Choroid plexus epithelial cell (primary cell): ENCODE measurements at regions not wholly inside any gene's neighbourhood (a gene's known extent, or its start where the extent isn't known, plus 50 kb on each side); places are given as distances from the start of the nearest gene placed in this dataset.

ENCODE experiments used
- DNase-seq: peaks from one replicate; pipeline ENCODE4 v3.0.0-alpha.2; 2010; ENCODE audit warnings: low read depth
- H3K4me3 ChIP-seq: 2 replicates; pipeline ENCODE4 v1.5.1; 2011; ENCODE audit warnings: low read depth, mild to moderate bottlenecking, control low read depth, low read length, moderate library complexity
- CTCF ChIP-seq: conservative IDR thresholded peaks from 2 replicates; pipeline ENCODE4 v1.5.1; 2011; ENCODE audit warnings: low read depth, mild to moderate bottlenecking, control low read depth, inconsistent platforms, low read length, moderate library complexity

DNA sequence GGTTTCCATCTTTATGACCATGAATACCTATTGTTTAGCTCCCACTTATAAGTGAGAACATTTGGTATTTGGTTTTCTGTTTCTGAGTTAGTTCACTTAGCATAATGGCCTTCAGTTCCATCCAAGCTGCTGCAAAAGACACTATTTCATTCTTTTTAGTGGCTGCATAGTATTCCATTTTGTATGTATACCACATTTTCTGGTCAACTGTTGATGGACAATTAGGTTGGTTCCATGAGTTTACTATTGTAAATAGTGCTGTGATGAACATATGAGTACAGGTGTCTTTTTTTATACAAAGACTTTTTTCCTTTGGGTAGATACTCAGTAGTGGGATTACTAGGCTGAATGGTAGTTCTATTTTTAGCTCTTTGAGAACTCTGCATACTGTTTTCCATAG, 87.8 kb upstream of the GOT2 start:
- no peak overlapping the region for H3K4me3 ChIP-seq
- DNase-seq = no peak
- no peak for TF ChIP-seq CTCF

DNA sequence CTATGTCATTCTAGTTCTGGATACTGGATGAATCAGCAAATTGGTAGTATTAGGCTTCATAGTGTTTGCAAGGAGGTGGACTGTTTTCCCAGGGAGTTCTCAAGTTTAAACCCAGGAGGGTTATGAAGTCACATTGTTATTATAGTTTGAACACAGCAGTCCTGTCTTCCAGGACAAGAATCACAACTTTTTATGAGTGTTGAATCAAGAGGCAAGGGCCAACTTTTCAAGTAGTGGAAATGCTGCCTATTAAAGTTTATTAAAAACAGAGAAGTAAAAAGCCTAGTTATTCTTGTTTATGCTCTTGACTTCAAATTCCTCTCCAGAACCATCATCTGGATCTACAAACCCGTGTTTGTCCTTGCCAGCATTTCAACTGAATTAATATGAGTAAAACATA, 86.3 kb upstream of the GOT2 start:
- H3K4me3 ChIP-seq = no peak overlapping the region
- DNase-seq = no peak
- TF ChIP-seq CTCF = no peak

DNA sequence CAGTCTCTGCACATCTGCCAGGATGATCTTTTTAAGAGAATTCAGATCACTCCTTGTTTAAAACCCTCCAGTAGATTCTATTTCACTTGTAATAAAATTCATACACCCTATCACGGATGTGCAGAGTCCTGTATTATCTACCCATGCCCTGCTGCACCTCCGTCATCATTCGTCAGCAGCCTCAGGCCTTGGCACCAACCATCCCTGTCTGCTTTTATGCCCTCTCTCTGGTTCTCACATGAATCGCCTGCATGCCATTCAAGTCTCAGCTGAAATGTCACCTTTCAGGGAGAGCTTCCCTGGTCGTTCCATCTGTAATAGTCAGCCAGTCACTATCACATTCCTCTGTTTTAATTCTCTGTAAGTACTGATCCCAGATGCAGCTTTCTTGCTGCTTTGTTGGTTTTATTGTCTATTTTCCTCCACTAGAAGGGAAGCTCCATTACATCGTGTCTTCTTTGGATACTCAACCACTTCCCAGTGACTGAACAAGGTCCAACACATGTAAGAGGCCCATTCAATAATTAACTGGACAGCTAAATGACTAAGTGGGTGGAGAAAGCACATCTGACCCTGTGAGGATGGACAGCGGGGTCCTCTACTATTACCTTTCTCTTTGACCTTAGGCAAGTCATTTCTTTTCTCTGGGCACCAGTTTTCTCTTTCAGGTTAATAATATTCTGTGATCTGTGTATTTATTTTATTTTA, 81.2 kb upstream of the GOT2 start:
- no peak for TF ChIP-seq CTCF
- no peak for DNase-seq
- no peak overlapping the region for H3K4me3 ChIP-seq

DNA sequence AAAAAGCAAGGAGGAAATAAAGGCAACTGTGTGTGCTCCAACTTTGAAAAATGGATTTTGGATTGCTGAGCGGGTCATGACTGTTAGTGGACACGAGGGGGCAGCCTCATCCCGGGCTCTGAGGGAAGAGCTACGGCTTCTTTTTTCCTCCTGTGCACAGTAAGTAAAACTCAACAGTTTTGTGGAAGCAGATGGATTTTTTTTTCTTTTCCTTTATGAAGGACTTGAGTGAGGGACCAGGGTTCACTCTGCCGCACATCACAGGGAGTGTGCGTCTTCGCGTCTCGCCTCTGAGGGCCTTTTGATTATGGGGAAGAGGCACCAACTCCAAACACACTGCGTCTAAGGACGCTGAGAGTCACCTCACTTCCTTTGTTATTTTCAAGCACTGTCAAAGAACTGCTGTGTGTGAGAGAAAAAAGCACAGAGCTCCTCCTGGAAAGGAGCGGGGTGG, 80.3 kb upstream of the GOT2 start:
- DNase-seq = peak; percentile 67
- H3K4me3 ChIP-seq = peak overlapping the region; percentile 36
- peak; percentile 96 for TF ChIP-seq CTCF

- TF ChIP-seq CTCF = no peak
- DNase-seq = no peak
- H3K4me3 ChIP-seq = no peak overlapping the region
Measured at GRCh38 chr16:58809213-58809612, 75.1 kb upstream of the GOT2 start.

GRCh38 chr16:58807276-58807675, 73.2 kb upstream of the GOT2 start:
- TF ChIP-seq CTCF = no peak
- no peak overlapping the region for H3K4me3 ChIP-seq
- DNase-seq = no peak

DNA sequence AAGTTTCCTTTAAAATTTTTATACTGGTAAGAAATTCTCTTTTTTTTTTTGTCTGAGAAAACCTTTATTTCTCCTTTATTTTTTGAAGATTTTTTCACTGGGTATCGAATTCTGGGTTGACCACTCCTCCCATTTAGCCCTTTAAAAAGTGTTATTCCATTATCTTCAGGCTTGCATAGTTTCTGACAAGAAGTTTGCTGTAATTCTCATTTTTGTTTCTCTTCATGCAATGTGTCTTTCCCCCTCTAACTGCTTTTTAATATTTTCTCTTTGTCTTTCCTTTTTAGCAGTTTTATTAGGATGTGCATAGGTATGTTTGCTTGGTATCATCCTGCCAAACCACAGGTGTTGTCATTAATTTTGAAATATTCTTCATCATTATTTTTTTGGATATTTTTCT, 67.7 kb upstream of the GOT2 start:
- H3K4me3 ChIP-seq = no peak overlapping the region
- DNase-seq = no peak
- TF ChIP-seq CTCF = no peak
